ENCODE measurements at regions not wholly inside any gene's neighbourhood (a gene's known extent, or its start where the extent isn't known, plus 50 kb on each side); places are given as distances from the start of the nearest gene placed in this dataset.

DNA sequence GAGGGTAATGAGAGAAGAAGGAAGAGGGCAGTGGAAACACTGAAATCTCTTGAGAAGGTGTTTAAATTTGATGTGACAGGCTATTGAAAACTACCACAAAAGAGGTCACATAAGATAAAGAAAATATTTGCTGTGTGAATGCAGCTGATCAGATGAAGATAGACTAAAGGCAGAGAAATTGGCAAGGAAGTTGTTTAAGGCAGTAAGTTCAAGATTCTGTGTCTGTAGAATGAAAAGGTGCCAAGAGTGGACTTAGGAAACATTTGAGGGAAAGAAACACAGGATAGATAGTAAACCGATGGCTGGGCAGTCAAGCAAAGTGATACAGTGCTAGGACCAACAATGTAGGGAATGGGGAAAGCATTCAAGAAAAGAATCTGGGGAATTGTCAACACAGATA is 332.3 kb upstream of the MARCKS start:
- DNase-seq, result no peak

DNA sequence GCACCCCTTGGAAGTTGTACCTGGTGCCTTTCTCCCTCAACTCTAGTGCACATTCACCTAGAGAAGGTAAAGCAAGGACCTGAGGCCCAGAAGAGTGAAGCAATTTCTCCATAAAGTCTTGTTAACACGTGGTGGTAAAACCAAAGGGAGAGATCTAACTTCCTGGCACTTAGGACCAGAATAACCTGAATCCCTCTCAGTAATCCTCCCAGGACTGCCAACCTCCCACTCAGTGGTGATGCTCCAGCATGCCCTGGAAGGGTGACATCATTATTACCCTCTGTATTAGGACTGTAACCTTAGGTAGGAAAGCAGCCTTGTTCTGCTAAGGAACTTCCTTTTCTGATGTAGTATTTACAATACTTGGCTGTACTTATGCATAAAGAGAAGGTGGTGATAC is 330.6 kb upstream of the MARCKS start:
- peaks cover 7% of the 10 kb centered on the region for H3K36me3 Mint-ChIP-seq (ENCODE audit: low read depth)
- peaks cover 6% of the 10 kb centered on the region for H3K4me1 Mint-ChIP-seq
- no peak overlapping the region for H3K27ac Mint-ChIP-seq
- no peak overlapping the region for H3K4me3 Mint-ChIP-seq
- DNase-seq, result no peak
- peaks cover 4% of the 10 kb centered on the region for H3K27me3 Mint-ChIP-seq (ENCODE audit: low read depth, poor library complexity)
- peaks cover 8% of the 10 kb centered on the region for H3K9me3 Mint-ChIP-seq
- TF ChIP-seq, protein P1, sequence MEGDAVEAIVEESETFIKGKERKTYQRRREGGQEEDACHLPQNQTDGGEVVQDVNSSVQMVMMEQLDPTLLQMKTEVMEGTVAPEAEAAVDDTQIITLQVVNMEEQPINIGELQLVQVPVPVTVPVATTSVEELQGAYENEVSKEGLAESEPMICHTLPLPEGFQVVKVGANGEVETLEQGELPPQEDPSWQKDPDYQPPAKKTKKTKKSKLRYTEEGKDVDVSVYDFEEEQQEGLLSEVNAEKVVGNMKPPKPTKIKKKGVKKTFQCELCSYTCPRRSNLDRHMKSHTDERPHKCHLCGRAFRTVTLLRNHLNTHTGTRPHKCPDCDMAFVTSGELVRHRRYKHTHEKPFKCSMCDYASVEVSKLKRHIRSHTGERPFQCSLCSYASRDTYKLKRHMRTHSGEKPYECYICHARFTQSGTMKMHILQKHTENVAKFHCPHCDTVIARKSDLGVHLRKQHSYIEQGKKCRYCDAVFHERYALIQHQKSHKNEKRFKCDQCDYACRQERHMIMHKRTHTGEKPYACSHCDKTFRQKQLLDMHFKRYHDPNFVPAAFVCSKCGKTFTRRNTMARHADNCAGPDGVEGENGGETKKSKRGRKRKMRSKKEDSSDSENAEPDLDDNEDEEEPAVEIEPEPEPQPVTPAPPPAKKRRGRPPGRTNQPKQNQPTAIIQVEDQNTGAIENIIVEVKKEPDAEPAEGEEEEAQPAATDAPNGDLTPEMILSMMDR (IDR thresholded peaks at IDR 0.05), result no peak

More for the DNA sequence above, 332.3 kb upstream of the MARCKS start:
- H3K4me3 Mint-ChIP-seq, result no peak overlapping the region
- H3K4me1 Mint-ChIP-seq, result no peaks in the 10 kb centered on the region
- no peak overlapping the region for H3K27ac Mint-ChIP-seq
- H3K36me3 Mint-ChIP-seq (ENCODE audit: low read depth), result no peaks in the 10 kb centered on the region
- H3K9me3 Mint-ChIP-seq, result no peaks in the 10 kb centered on the region
- TF ChIP-seq, protein P1 (IDR thresholded peaks at IDR 0.05), result no peak
- H3K27me3 Mint-ChIP-seq (ENCODE audit: low read depth, poor library complexity), result no peaks in the 10 kb centered on the region

DNA sequence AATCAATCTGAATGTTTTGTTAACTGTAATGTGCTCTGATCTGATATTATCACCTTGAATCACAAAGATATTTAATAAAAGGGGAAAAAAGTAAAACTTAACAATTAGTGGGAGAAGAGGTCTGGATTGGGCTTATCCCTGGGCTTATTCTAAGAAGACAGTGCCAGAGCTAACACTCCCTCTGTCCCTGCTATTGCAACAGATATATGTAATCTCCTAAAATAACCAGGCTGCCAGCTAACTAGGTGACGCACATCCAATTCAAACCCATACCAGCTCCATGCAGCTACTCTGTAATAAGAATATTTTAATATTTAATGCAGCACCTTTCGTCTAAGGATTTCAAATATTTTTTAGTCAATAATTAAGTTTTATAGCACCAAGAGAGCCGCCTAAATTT is 330.1 kb upstream of the MARCKS start:
- Mint-ChIP-seq H3K4me3 (no peak overlapping the region), H3K36me3 (ENCODE audit: low read depth) (peaks cover 7% of the 10 kb centered on the region), H3K27ac (no peak overlapping the region), H3K4me1 (peaks cover 6% of the 10 kb centered on the region), H3K9me3 (peaks cover 8% of the 10 kb centered on the region), H3K27me3 (ENCODE audit: low read depth, poor library complexity) (peaks cover 4% of the 10 kb centered on the region)
- DNase-seq, result no peak
- TF ChIP-seq, protein P1 (IDR thresholded peaks at IDR 0.05), result no peak

DNA sequence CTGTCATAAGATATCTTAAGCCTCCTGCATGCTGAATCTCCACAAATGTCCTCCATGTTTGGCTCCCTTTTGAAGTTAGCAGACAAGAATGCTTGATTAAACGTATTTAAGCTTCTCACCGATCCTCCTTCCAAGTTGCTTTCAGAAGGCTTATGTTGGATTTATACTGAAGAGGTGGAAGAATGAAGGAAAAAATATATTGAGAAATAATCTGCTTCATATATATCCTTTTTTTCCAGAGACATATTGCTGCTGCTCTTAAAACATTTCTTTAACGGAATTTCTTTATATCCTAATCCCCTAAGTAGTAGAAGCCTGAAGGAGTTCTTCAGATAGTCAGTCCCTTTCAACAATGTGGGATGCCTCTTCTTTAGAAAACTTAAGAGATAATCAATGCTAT is 329.0 kb upstream of the MARCKS start:
- H3K4me3 Mint-ChIP-seq, result no peak overlapping the region
- H3K36me3 Mint-ChIP-seq (ENCODE audit: low read depth), result peaks cover 7% of the 10 kb centered on the region
- peaks cover 6% of the 10 kb centered on the region for H3K4me1 Mint-ChIP-seq
- H3K27ac Mint-ChIP-seq, result no peak overlapping the region
- no peak for DNase-seq
- TF ChIP-seq, protein P1 (IDR thresholded peaks at IDR 0.05), result no peak
- peaks cover 8% of the 10 kb centered on the region for H3K9me3 Mint-ChIP-seq
- peaks cover 4% of the 10 kb centered on the region for H3K27me3 Mint-ChIP-seq (ENCODE audit: low read depth, poor library complexity)

DNA sequence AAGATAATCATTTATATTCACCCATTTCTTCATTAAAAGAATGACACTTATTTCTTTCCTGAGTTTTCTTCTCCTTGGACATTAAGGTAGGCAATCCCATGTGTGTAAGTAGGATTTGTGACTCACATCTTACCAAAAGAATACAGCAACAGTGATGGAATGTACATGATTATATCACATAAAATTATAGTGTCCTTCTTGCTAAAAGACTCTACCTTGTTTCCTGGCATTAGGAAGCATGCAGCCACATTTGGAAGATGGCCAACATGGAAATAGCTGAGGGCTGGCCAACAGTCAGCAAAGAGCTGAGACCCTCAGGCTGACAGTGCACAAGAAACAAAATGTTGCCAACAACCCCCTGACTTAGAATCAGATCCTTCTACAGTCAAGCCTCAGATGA is 327.9 kb upstream of the MARCKS start:
- Mint-ChIP-seq H3K4me3 (no peak overlapping the region), H3K36me3 (ENCODE audit: low read depth) (peaks cover 7% of the 10 kb centered on the region), H3K4me1 (peaks cover 6% of the 10 kb centered on the region), H3K27me3 (ENCODE audit: low read depth, poor library complexity) (peaks cover 4% of the 10 kb centered on the region), H3K9me3 (peaks cover 8% of the 10 kb centered on the region), H3K27ac (no peak overlapping the region)
- no peak for DNase-seq
- TF ChIP-seq, protein P1 (IDR thresholded peaks at IDR 0.05), result no peak

DNA sequence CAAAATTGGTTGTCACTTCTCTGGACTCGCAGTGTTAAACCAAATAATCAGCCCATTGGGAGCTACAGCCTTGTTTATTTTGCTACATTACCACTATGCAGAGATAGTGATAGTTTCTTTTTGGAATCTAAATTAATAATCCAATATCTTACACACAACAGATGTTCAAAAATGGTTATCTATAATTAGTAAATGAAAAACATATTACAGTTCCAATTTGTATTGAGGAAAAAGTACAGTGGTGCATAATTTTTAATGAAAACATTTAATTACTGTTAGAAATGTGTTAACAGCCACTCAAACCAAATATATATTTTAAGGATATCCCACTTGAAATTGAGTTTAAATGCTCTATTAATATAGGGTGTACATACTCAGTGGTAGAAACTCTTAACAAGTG is 327.3 kb upstream of the MARCKS start:
- TF ChIP-seq, protein P1 (IDR thresholded peaks at IDR 0.05), result no peak
- H3K9me3 Mint-ChIP-seq, result peaks cover 8% of the 10 kb centered on the region
- peaks cover 6% of the 10 kb centered on the region for H3K4me1 Mint-ChIP-seq
- DNase-seq, result no peak
- no peak overlapping the region for H3K27ac Mint-ChIP-seq
- no peak overlapping the region for H3K4me3 Mint-ChIP-seq
- peaks cover 7% of the 10 kb centered on the region for H3K36me3 Mint-ChIP-seq (ENCODE audit: low read depth)
- peaks cover 4% of the 10 kb centered on the region for H3K27me3 Mint-ChIP-seq (ENCODE audit: low read depth, poor library complexity)

Data from nephron progenitor cell (in vitro differentiated cells).